ENCODE measurements at regions not wholly inside any gene's neighbourhood (a gene's known extent, or its start where the extent isn't known, plus 50 kb on each side); places are given as distances from the start of the nearest gene placed in this dataset.
"Not testable (repeated sequence)": the region's sequence is repeated elsewhere in the genome, so short reads cannot be mapped to it uniquely, and the experiment has no call there.

DNA sequence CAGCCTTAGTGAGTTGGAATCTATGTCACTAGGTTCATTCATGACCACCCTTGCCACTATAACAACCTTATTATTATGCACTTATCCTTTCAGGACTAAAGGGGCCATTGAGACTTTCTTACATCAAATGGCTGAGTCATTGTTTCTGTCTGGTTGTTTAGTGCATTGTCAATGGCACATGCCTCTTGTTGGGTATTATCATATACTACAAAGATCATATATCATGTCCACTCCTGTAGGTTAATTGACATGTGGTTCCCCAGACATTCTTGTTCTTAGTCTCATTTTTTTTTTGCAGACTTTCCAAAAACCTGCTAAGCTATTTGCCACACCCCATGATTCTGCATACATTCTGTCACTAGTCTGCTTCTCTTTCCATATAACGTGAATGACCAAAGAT, 66.7 kb upstream of the PRDM9 start:
- no peaks in the 10 kb centered on the region for H3K27me3 ChIP-seq
- no peak overlapping the region for H3K4me3 ChIP-seq
- TF ChIP-seq, protein P1, sequence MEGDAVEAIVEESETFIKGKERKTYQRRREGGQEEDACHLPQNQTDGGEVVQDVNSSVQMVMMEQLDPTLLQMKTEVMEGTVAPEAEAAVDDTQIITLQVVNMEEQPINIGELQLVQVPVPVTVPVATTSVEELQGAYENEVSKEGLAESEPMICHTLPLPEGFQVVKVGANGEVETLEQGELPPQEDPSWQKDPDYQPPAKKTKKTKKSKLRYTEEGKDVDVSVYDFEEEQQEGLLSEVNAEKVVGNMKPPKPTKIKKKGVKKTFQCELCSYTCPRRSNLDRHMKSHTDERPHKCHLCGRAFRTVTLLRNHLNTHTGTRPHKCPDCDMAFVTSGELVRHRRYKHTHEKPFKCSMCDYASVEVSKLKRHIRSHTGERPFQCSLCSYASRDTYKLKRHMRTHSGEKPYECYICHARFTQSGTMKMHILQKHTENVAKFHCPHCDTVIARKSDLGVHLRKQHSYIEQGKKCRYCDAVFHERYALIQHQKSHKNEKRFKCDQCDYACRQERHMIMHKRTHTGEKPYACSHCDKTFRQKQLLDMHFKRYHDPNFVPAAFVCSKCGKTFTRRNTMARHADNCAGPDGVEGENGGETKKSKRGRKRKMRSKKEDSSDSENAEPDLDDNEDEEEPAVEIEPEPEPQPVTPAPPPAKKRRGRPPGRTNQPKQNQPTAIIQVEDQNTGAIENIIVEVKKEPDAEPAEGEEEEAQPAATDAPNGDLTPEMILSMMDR (IDR thresholded peaks at IDR 0.05) = no peak
- TF ChIP-seq EP300 (IDR thresholded peaks at IDR 0.05) (no peak), POLR2A (IDR thresholded peaks at IDR 0.05) (no peak)
- no peaks in the 10 kb centered on the region for H3K4me1 ChIP-seq
- H3K27ac ChIP-seq = no peak overlapping the region
- DNase-seq (ENCODE audit: low spot score in 2 of 2) = no peak
- H3K9me3 ChIP-seq = peaks cover 0 to 3% (median 0%) of the 10 kb centered on the region in 4 donors
- no peaks in the 10 kb centered on the region for H3K36me3 ChIP-seq
- 86 to 87% methylated on average over 1 of the region's 1 CpG for WGBS, 2 donors

DNA sequence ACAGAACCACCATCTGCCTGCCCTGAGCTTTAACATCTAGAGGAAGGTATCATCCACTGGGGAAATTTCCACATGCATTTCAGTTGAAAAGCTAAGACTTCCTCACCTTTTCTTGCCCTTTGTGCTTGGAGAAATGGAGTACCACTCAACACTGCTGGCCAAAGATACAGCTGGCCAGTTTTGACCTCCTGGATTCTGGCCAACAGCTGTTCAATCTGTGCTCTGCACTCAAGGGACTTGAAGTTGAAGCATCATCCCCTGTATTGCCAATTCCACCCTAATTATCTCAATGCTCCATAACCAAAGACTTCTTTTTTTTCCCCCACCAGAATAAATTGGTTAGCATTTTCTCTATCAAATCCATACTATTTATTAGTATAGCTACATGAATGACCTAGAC, 70.4 kb upstream of the PRDM9 start:
- TF ChIP-seq, protein P1 (IDR thresholded peaks at IDR 0.05) = no peak
- TF ChIP-seq EP300 (IDR thresholded peaks at IDR 0.05) (no peak), POLR2A (IDR thresholded peaks at IDR 0.05) (no peak)
- no peaks in the 10 kb centered on the region for H3K9me3 ChIP-seq
- no peaks in the 10 kb centered on the region for H3K36me3 ChIP-seq
- no peaks in the 10 kb centered on the region for H3K4me1 ChIP-seq
- DNase-seq (ENCODE audit: low spot score in 2 of 2) = no peak
- H3K27me3 ChIP-seq = no peaks in the 10 kb centered on the region
- no peak overlapping the region for H3K4me3 ChIP-seq
- H3K27ac ChIP-seq = no peak overlapping the region

GRCh38 chr5:23433534-23434315, 73.7 kb upstream of the PRDM9 start:
- Histone ChIP-seq H3K36me3 (no peaks in the 10 kb centered on the region), H3K27me3 (no peaks in the 10 kb centered on the region), H3K27ac (no peak overlapping the region), H3K4me3 (no peak overlapping the region), H3K9me3 (no peaks in the 10 kb centered on the region), H3K4me1 (no peaks in the 10 kb centered on the region)
- WGBS, 2 donors = 95% methylated on average over 8 of the region's 8 CpGs
- DNase-seq (ENCODE audit: low spot score in 2 of 2) = no peak
- no peak for TF ChIP-seq POLR2A (IDR thresholded peaks at IDR 0.05)
- TF ChIP-seq EP300 (IDR thresholded peaks at IDR 0.05) = no peak
- TF ChIP-seq, protein P1 (IDR thresholded peaks at IDR 0.05) = no peak

DNA sequence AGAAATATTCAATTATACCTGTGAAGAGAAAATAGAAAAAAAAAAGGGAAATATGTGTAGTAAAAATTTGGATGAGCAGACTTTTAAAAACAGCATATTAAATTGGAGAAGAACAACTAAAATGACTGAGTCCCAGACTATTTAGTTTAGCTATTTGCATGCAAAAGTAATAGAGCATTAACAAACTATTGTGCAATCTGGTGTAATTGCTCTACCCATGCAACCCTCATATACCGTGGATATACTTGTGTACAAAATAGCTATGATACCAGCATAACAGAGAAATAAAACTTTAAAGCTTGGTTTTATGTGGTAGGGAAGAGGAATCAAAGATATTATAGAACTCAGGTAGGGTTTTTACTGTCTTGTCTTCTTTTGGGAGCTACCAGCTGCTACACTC, 78.7 kb upstream of the PRDM9 start:
- Histone ChIP-seq H3K4me3 (no peak overlapping the region), H3K4me1 (no peaks in the 10 kb centered on the region), H3K36me3 (no peaks in the 10 kb centered on the region), H3K9me3 (no peaks in the 10 kb centered on the region), H3K27me3 (no peaks in the 10 kb centered on the region), H3K27ac (no peak overlapping the region)
- TF ChIP-seq, protein P1 (IDR thresholded peaks at IDR 0.05) = no peak
- TF ChIP-seq POLR2A (IDR thresholded peaks at IDR 0.05) (no peak), EP300 (IDR thresholded peaks at IDR 0.05) (no peak)
- DNase-seq (ENCODE audit: low spot score in 2 of 2) = no peak
- 93 to 100% methylated on average over 1 of the region's 1 CpG for WGBS, 2 donors

DNA sequence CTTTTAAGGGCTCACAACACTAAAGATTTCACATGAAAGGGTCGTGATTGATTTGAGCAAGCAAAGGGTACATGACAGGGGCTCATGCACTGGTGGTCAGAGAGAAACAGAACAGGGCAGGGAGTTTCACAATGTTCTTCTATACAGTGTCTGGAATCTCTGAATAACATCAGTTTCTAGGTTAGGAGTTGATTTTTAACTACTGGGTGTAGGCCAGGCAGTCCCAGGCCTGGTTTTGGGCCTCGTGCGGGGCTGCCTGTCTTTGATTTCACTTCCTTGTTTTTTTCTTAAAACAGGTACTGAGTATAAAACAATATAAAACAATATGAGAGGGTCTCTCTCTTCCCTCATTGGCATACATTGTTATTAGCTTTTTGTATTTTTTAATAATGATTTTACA, 87.2 kb upstream of the PRDM9 start:
- not testable (repeated sequence) for H3K36me3 ChIP-seq; H3K27ac ChIP-seq; H3K4me3 ChIP-seq; H3K4me1 ChIP-seq; H3K9me3 ChIP-seq; H3K27me3 ChIP-seq; DNase-seq (ENCODE audit: low spot score in 2 of 2)
- WGBS, 2 donors = 79 to 86% methylated on average over 3 of the region's 3 CpGs

DNA sequence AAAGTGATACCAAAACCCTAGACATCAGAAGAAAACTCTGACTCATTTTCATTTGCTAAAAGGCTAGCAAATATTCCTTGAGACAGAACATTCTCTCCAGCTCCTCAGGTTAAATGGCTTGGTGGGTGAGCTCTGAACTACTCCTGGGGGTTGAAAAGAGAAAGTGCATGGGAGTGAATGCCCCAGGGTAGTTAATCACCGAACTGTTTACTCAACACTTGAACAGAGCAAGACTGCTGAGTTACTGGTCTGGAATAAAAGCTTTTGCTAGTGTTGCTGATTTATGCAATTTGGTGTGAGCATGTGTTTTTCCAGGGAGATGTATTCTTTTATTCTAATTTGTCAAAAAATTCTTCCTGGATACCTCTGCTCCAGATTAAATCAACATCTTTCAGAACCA, 88.3 kb upstream of the PRDM9 start:
- no peak for TF ChIP-seq POLR2A (IDR thresholded peaks at IDR 0.05)
- no peak for TF ChIP-seq EP300 (IDR thresholded peaks at IDR 0.05)
- TF ChIP-seq, protein P1 (IDR thresholded peaks at IDR 0.05) = no peak
- WGBS, 2 donors = 37% methylated on average over 1 of the region's 1 CpG

More for the DNA sequence above, 88.3 kb upstream of the PRDM9 start:
- Histone ChIP-seq H3K4me3 (no peak overlapping the region), H3K4me1 (no peaks in the 10 kb centered on the region), H3K9me3 (no peaks in the 10 kb centered on the region), H3K36me3 (no peaks in the 10 kb centered on the region), H3K27ac (no peak overlapping the region), H3K27me3 (no peaks in the 10 kb centered on the region)
- DNase-seq (ENCODE audit: low spot score in 2 of 2) = no peak
